Keratinocyte (primary cell): ENCODE measurements at regions not wholly inside any gene's neighbourhood (a gene's known extent, or its start where the extent isn't known, plus 50 kb on each side); places are given as distances from the start of the nearest gene placed in this dataset.

ENCODE experiments used
- DNase-seq: peaks from one replicate; pipeline ENCODE4 v3.0.0-alpha.2; 2011; ENCODE audit warnings: low read depth, missing footprints, low spot score
- FAIRE-seq: peaks from 2 replicates; lab custom pipeline; 2011; peaks lifted over from hg19 to GRCh38; lab: Jason Lieb, UNC
- H2AFZ ChIP-seq: 2 replicates; pipeline ENCODE4 v1.6.0; 2012; ENCODE audit warnings: low read length, control low read depth, inconsistent platforms; ENCODE audit not compliant: control insufficient read depth
- H3K27ac ChIP-seq: 2 replicates; pipeline ENCODE4 v1.5.1; 2011; ENCODE audit warnings: low read length; ENCODE audit not compliant: control insufficient read depth, insufficient read depth
- H3K27me3 ChIP-seq: 3 replicates; pipeline ENCODE4 v1.6.0; 2011; ENCODE audit warnings: low read length; ENCODE audit not compliant: control insufficient read depth, insufficient read depth; ENCODE audit errors: extremely low read depth
- H3K36me3 ChIP-seq, 2 experiments: 2 replicates in 1 of 2; 3 replicates in 1 of 2; pipeline ENCODE4 v1.5.1; 2011; ENCODE audit warnings: low read length in 2 of 2, mild to moderate bottlenecking in 1 of 2; ENCODE audit not compliant: control insufficient read depth in 2 of 2, insufficient read depth in 2 of 2; ENCODE audit errors: extremely low read depth in 1 of 2
- H3K4me1 ChIP-seq: 3 replicates; pipeline ENCODE4 v1.5.1; 2011; ENCODE audit warnings: low read length; ENCODE audit not compliant: control insufficient read depth, insufficient read depth; ENCODE audit errors: extremely low read depth
- H3K4me2 ChIP-seq: 3 replicates; pipeline ENCODE4 v1.6.0; 2011; ENCODE audit warnings: low read depth, low read length; ENCODE audit not compliant: control insufficient read depth, insufficient read depth; ENCODE audit errors: extremely low read depth
- H3K4me3 ChIP-seq, 3 experiments: fragments of 200-600 bp in 1 of 3; sonication (generic) in 1 of 3; 2 replicates in 2 of 3; 3 replicates in 1 of 3; pipeline ENCODE4 v1.5.1; 2011 to 2016; ENCODE audit warnings: low read length in 3 of 3, mild to moderate bottlenecking in 3 of 3, control low read depth in 2 of 3, inconsistent platforms in 1 of 3, low read depth in 1 of 3, mixed read lengths in 1 of 3, mixed run types in 1 of 3, moderate library complexity in 1 of 3; ENCODE audit not compliant: control insufficient read depth in 2 of 3, insufficient read depth in 2 of 3; ENCODE audit errors: extremely low read depth in 1 of 3
- H3K79me2 ChIP-seq: 2 replicates; pipeline ENCODE4 v1.6.0; 2012; ENCODE audit warnings: low read length; ENCODE audit not compliant: control insufficient read depth, insufficient read depth
- H3K9ac ChIP-seq: 3 replicates; pipeline ENCODE4 v1.6.0; 2011; ENCODE audit warnings: low read length; ENCODE audit not compliant: control insufficient read depth, insufficient read depth; ENCODE audit errors: extremely low read depth
- H3K9me1 ChIP-seq: 3 replicates; pipeline ENCODE4 v1.6.0; 2011; ENCODE audit warnings: low read length; ENCODE audit not compliant: control insufficient read depth, insufficient read depth; ENCODE audit errors: extremely low read depth
- H3K9me3 ChIP-seq: 2 replicates; pipeline ENCODE4 v1.5.1; 2012; ENCODE audit warnings: low read depth, low read length; ENCODE audit not compliant: control insufficient read depth
- H4K20me1 ChIP-seq: 3 replicates; pipeline ENCODE4 v1.6.0; 2011; ENCODE audit warnings: low read length; ENCODE audit not compliant: control insufficient read depth, insufficient read depth; ENCODE audit errors: extremely low read depth
- EZH2 ChIP-seq: IDR thresholded peaks from one replicate; pipeline ENCODE4 v1.6.1; 2012; ENCODE audit warnings: inconsistent platforms, mild to moderate bottlenecking, low read length, moderate library complexity
- dilution Hi-C: fragments of 300-500 bp; cut with MboI; formaldehyde crosslinking; loops from one replicate; pipeline ENCODE4 v1.7.0; 2020; ENCODE audit warnings: low sequenced_read_pairs; ENCODE audit not compliant: extremely low pct_ligation_motif_present
- TF ChIP-seq, protein P1 (sequence below), 3 experiments: IDR thresholded peaks in 1 of 3; conservative IDR thresholded peaks in 1 of 3; optimal IDR thresholded peaks in 1 of 3; 2 replicates in 2 of 3; 3 replicates in 1 of 3; pipeline versions ENCODE3 to v1.5.1; 2011; ENCODE audit warnings: low read length in 3 of 3, mild to moderate bottlenecking in 3 of 3, moderate library complexity in 2 of 3, control low read depth in 1 of 3, inconsistent platforms in 1 of 3; ENCODE audit not compliant: insufficient read depth in 2 of 3; ENCODE audit errors: extremely low read depth in 1 of 3

GRCh38 chr5:61887271-61887670, 418.7 kb upstream of the KIF2A start:
- Histone ChIP-seq H3K9ac (no peak overlapping the region), H3K4me1 (no peaks in the 10 kb centered on the region), H3K9me1 (no peaks in the 10 kb centered on the region), H3K9me3 (no peaks in the 10 kb centered on the region), H3K4me3 (no peak overlapping the region), H3K79me2 (no peaks in the 10 kb centered on the region), H2AFZ (no peak overlapping the region), H3K27ac (no peak overlapping the region), H3K27me3 (no peaks in the 10 kb centered on the region), H3K4me2 (no peak overlapping the region), H4K20me1 (no peaks in the 10 kb centered on the region), H3K36me3 (no peaks in the 10 kb centered on the region)
- dilution Hi-C loops, result no loop called here
- DNase-seq (peak; percentile 13), FAIRE-seq (peak; percentile 29)
- TF ChIP-seq EZH2, result no peak
- TF ChIP-seq, protein P1, sequence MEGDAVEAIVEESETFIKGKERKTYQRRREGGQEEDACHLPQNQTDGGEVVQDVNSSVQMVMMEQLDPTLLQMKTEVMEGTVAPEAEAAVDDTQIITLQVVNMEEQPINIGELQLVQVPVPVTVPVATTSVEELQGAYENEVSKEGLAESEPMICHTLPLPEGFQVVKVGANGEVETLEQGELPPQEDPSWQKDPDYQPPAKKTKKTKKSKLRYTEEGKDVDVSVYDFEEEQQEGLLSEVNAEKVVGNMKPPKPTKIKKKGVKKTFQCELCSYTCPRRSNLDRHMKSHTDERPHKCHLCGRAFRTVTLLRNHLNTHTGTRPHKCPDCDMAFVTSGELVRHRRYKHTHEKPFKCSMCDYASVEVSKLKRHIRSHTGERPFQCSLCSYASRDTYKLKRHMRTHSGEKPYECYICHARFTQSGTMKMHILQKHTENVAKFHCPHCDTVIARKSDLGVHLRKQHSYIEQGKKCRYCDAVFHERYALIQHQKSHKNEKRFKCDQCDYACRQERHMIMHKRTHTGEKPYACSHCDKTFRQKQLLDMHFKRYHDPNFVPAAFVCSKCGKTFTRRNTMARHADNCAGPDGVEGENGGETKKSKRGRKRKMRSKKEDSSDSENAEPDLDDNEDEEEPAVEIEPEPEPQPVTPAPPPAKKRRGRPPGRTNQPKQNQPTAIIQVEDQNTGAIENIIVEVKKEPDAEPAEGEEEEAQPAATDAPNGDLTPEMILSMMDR (optimal IDR thresholded peaks at IDR 0.05 in 1 of 3, IDR thresholded peaks at IDR 0.05 in 1 of 3, conservative IDR thresholded peaks at IDR 0.05 in 1 of 3; ENCODE audit: extremely low read depth in 1 of 3, insufficient read depth in 2 of 3, low read length in 3 of 3), result no peak

DNA sequence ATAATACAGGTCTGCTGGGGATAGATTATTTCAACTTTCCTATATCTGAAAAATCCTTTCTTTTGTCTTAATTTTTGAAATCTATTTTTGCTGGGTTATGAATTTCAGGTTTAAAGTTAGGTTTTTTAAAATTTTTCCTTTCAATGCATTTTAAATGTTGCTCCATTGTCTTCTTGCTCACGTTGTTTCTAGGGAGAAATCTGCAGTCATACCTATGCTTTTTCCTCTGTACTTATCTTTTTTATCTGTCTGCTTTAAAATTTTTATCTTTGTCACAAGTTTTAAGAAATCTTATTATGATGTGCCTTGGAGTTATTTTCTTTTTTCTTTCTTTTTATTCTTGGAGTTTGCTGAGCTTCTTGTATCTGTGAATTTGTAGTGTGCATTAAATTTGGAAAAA, 412.0 kb upstream of the KIF2A start:
- TF ChIP-seq, protein P1 (optimal IDR thresholded peaks at IDR 0.05 in 1 of 3, IDR thresholded peaks at IDR 0.05 in 1 of 3, conservative IDR thresholded peaks at IDR 0.05 in 1 of 3; ENCODE audit: extremely low read depth in 1 of 3, insufficient read depth in 2 of 3, low read length in 3 of 3), result no peak
- TF ChIP-seq EZH2, result no peak
- H3K4me3 ChIP-seq, result no peak overlapping the region
- H3K79me2 ChIP-seq, result no peaks in the 10 kb centered on the region
- no peaks in the 10 kb centered on the region for H4K20me1 ChIP-seq
- H3K4me1 ChIP-seq, result no peaks in the 10 kb centered on the region
- no peaks in the 10 kb centered on the region for H3K36me3 ChIP-seq
- DNase-seq (no peak), FAIRE-seq (no peak)
- no peaks in the 10 kb centered on the region for H3K9me1 ChIP-seq
- no peaks in the 10 kb centered on the region for H3K9me3 ChIP-seq
- H3K27ac ChIP-seq, result no peak overlapping the region
- no peaks in the 10 kb centered on the region for H3K27me3 ChIP-seq
- no peak overlapping the region for H3K4me2 ChIP-seq
- H3K9ac ChIP-seq, result no peak overlapping the region
- dilution Hi-C loops, result no loop called here
- no peak overlapping the region for H2AFZ ChIP-seq
